ENCODE measurements at regions not wholly inside any gene's neighbourhood (a gene's known extent, or its start where the extent isn't known, plus 50 kb on each side); places are given as distances from the start of the nearest gene placed in this dataset.

GRCh38 chrX:94107981-94108380, 434.0 kb downstream of the FAM133A start:
- WGBS: 44% methylated on average over 3 of the region's 3 CpGs
- Histone ChIP-seq H3K4me1 (ENCODE audit: control insufficient read depth in 2 of 2, insufficient read depth in 2 of 2, low read length in 2 of 2) (no peaks in the 10 kb centered on the region), H3K27me3 (ENCODE audit: control insufficient read depth in 2 of 2, insufficient read depth in 1 of 2, low read length in 1 of 2) (no peaks in the 10 kb centered on the region), H3K27ac (ENCODE audit: low read depth in 1 of 2, low read length in 1 of 2) (no peak overlapping the region), H3K36me3 (ENCODE audit: control insufficient read depth in 2 of 2, insufficient read depth in 2 of 2, low read length in 1 of 2) (no peaks in the 10 kb centered on the region), H3K4me3 (ENCODE audit: low read length in 2 of 2) (no peak overlapping the region), H3K9me3 (ENCODE audit: control insufficient read depth in 2 of 2, insufficient read depth in 1 of 2, low read length in 1 of 2) (no peaks in the 10 kb centered on the region)
- no peak for DNase-seq (ENCODE audit: low read depth in 6 of 9, low spot score in 9 of 9)

- 81% methylated on average over 2 of the region's 2 CpGs for WGBS
- Histone ChIP-seq H3K9me3 (ENCODE audit: control insufficient read depth in 2 of 2, insufficient read depth in 1 of 2, low read length in 1 of 2) (no peaks in the 10 kb centered on the region), H3K36me3 (ENCODE audit: control insufficient read depth in 2 of 2, insufficient read depth in 2 of 2, low read length in 1 of 2) (no peaks in the 10 kb centered on the region), H3K4me1 (ENCODE audit: control insufficient read depth in 2 of 2, insufficient read depth in 2 of 2, low read length in 2 of 2) (no peaks in the 10 kb centered on the region), H3K4me3 (ENCODE audit: low read length in 2 of 2) (no peak overlapping the region), H3K27me3 (ENCODE audit: control insufficient read depth in 2 of 2, insufficient read depth in 1 of 2, low read length in 1 of 2) (no peaks in the 10 kb centered on the region), H3K27ac (ENCODE audit: low read depth in 1 of 2, low read length in 1 of 2) (no peak overlapping the region)
- no peak for DNase-seq (ENCODE audit: low read depth in 6 of 9, low spot score in 9 of 9)
Observed at GRCh38 chrX:94114362-94114761, 440.4 kb downstream of the FAM133A start.

GRCh38 chrX:94121799-94122198, 447.8 kb downstream of the FAM133A start:
- no peak overlapping the region for H3K27ac ChIP-seq (ENCODE audit: low read depth in 1 of 2, low read length in 1 of 2)
- H3K4me1 ChIP-seq (ENCODE audit: control insufficient read depth in 2 of 2, insufficient read depth in 2 of 2, low read length in 2 of 2): no peaks in the 10 kb centered on the region
- H3K9me3 ChIP-seq (ENCODE audit: control insufficient read depth in 2 of 2, insufficient read depth in 1 of 2, low read length in 1 of 2): no peaks in the 10 kb centered on the region
- no peak for DNase-seq (ENCODE audit: low read depth in 6 of 9, low spot score in 9 of 9)
- no peaks in the 10 kb centered on the region for H3K36me3 ChIP-seq (ENCODE audit: control insufficient read depth in 2 of 2, insufficient read depth in 2 of 2, low read length in 1 of 2)
- H3K27me3 ChIP-seq (ENCODE audit: control insufficient read depth in 2 of 2, insufficient read depth in 1 of 2, low read length in 1 of 2): no peaks in the 10 kb centered on the region
- H3K4me3 ChIP-seq (ENCODE audit: low read length in 2 of 2): no peak overlapping the region
- 84% methylated on average over 2 of the region's 2 CpGs for WGBS

GRCh38 chrX:94123062-94123461, 449.1 kb downstream of the FAM133A start:
- H3K4me1 ChIP-seq (ENCODE audit: control insufficient read depth in 2 of 2, insufficient read depth in 2 of 2, low read length in 2 of 2): no peaks in the 10 kb centered on the region
- H3K36me3 ChIP-seq (ENCODE audit: control insufficient read depth in 2 of 2, insufficient read depth in 2 of 2, low read length in 1 of 2): no peaks in the 10 kb centered on the region
- no peaks in the 10 kb centered on the region for H3K9me3 ChIP-seq (ENCODE audit: control insufficient read depth in 2 of 2, insufficient read depth in 1 of 2, low read length in 1 of 2)
- WGBS: 85% methylated on average over 2 of the region's 2 CpGs
- DNase-seq (ENCODE audit: low read depth in 6 of 9, low spot score in 9 of 9): no peak
- H3K27ac ChIP-seq (ENCODE audit: low read depth in 1 of 2, low read length in 1 of 2): no peak overlapping the region
- H3K4me3 ChIP-seq (ENCODE audit: low read length in 2 of 2): no peak overlapping the region
- H3K27me3 ChIP-seq (ENCODE audit: control insufficient read depth in 2 of 2, insufficient read depth in 1 of 2, low read length in 1 of 2): no peaks in the 10 kb centered on the region

GRCh38 chrX:94162971-94163370, 489.0 kb downstream of the FAM133A start:
- Histone ChIP-seq H3K36me3 (ENCODE audit: control insufficient read depth in 2 of 2, insufficient read depth in 2 of 2, low read length in 1 of 2) (no peaks in the 10 kb centered on the region), H3K4me1 (ENCODE audit: control insufficient read depth in 2 of 2, insufficient read depth in 2 of 2, low read length in 2 of 2) (no peaks in the 10 kb centered on the region), H3K9me3 (ENCODE audit: control insufficient read depth in 2 of 2, insufficient read depth in 1 of 2, low read length in 1 of 2) (no peaks in the 10 kb centered on the region), H3K4me3 (ENCODE audit: low read length in 2 of 2) (no peak overlapping the region), H3K27me3 (ENCODE audit: control insufficient read depth in 2 of 2, insufficient read depth in 1 of 2, low read length in 1 of 2) (no peaks in the 10 kb centered on the region), H3K27ac (ENCODE audit: low read depth in 1 of 2, low read length in 1 of 2) (no peak overlapping the region)
- WGBS: 83% methylated on average over 2 of the region's 2 CpGs
- DNase-seq (ENCODE audit: low read depth in 6 of 9, low spot score in 9 of 9): no peak

- no peaks in the 10 kb centered on the region for H3K9me3 ChIP-seq (ENCODE audit: control insufficient read depth in 2 of 2, insufficient read depth in 1 of 2, low read length in 1 of 2)
- H3K27ac ChIP-seq (ENCODE audit: low read depth in 1 of 2, low read length in 1 of 2): no peak overlapping the region
Observed at GRCh38 chrX:94178145-94178788, 504.3 kb downstream of the FAM133A start.

GRCh38 chrX:94204524-94204923, 530.5 kb downstream of the FAM133A start:
- no peaks in the 10 kb centered on the region for H3K36me3 ChIP-seq (ENCODE audit: control insufficient read depth in 2 of 2, insufficient read depth in 2 of 2, low read length in 1 of 2)
- WGBS: 47% methylated on average over 7 of the region's 7 CpGs
- H3K27me3 ChIP-seq (ENCODE audit: control insufficient read depth in 2 of 2, insufficient read depth in 1 of 2, low read length in 1 of 2): no peaks in the 10 kb centered on the region
- no peak overlapping the region for H3K27ac ChIP-seq (ENCODE audit: low read depth in 1 of 2, low read length in 1 of 2)
- H3K9me3 ChIP-seq (ENCODE audit: control insufficient read depth in 2 of 2, insufficient read depth in 1 of 2, low read length in 1 of 2): no peaks in the 10 kb centered on the region
- no peak overlapping the region for H3K4me3 ChIP-seq (ENCODE audit: low read length in 2 of 2)
- H3K4me1 ChIP-seq (ENCODE audit: control insufficient read depth in 2 of 2, insufficient read depth in 2 of 2, low read length in 2 of 2): no peaks in the 10 kb centered on the region
- DNase-seq (ENCODE audit: low read depth in 6 of 9, low spot score in 9 of 9): no peak

More at GRCh38 chrX:94178145-94178788, 504.3 kb downstream of the FAM133A start:
- H3K4me3 ChIP-seq (ENCODE audit: low read length in 2 of 2): no peak overlapping the region
- no peak for DNase-seq (ENCODE audit: low read depth in 6 of 9, low spot score in 9 of 9)
- H3K36me3 ChIP-seq (ENCODE audit: control insufficient read depth in 2 of 2, insufficient read depth in 2 of 2, low read length in 1 of 2): no peaks in the 10 kb centered on the region
- 75% methylated on average over 9 of the region's 9 CpGs for WGBS
- no peaks in the 10 kb centered on the region for H3K27me3 ChIP-seq (ENCODE audit: control insufficient read depth in 2 of 2, insufficient read depth in 1 of 2, low read length in 1 of 2)
- no peaks in the 10 kb centered on the region for H3K4me1 ChIP-seq (ENCODE audit: control insufficient read depth in 2 of 2, insufficient read depth in 2 of 2, low read length in 2 of 2)

GRCh38 chrX:94216738-94217137, 542.7 kb downstream of the FAM133A start:
- H3K9me3 ChIP-seq (ENCODE audit: control insufficient read depth in 2 of 2, insufficient read depth in 1 of 2, low read length in 1 of 2): no peaks in the 10 kb centered on the region
- DNase-seq (ENCODE audit: low read depth in 6 of 9, low spot score in 9 of 9): no peak
- H3K27me3 ChIP-seq (ENCODE audit: control insufficient read depth in 2 of 2, insufficient read depth in 1 of 2, low read length in 1 of 2): no peaks in the 10 kb centered on the region
- no peak overlapping the region for H3K27ac ChIP-seq (ENCODE audit: low read depth in 1 of 2, low read length in 1 of 2)
- WGBS: 59% methylated on average over 1 of the region's 1 CpG
- no peaks in the 10 kb centered on the region for H3K36me3 ChIP-seq (ENCODE audit: control insufficient read depth in 2 of 2, insufficient read depth in 2 of 2, low read length in 1 of 2)
- H3K4me1 ChIP-seq (ENCODE audit: control insufficient read depth in 2 of 2, insufficient read depth in 2 of 2, low read length in 2 of 2): no peaks in the 10 kb centered on the region
- no peak overlapping the region for H3K4me3 ChIP-seq (ENCODE audit: low read length in 2 of 2)

- H3K36me3 ChIP-seq (ENCODE audit: control insufficient read depth in 2 of 2, insufficient read depth in 2 of 2, low read length in 1 of 2): no peaks in the 10 kb centered on the region
- DNase-seq (ENCODE audit: low read depth in 6 of 9, low spot score in 9 of 9): no peak
- H3K9me3 ChIP-seq (ENCODE audit: control insufficient read depth in 2 of 2, insufficient read depth in 1 of 2, low read length in 1 of 2): peaks cover 0 to 5% of the 10 kb centered on the region in 2 donors
- no peak overlapping the region for H3K4me3 ChIP-seq (ENCODE audit: low read length in 2 of 2)
- no peak overlapping the region for H3K27ac ChIP-seq (ENCODE audit: low read depth in 1 of 2, low read length in 1 of 2)
- no peaks in the 10 kb centered on the region for H3K27me3 ChIP-seq (ENCODE audit: control insufficient read depth in 2 of 2, insufficient read depth in 1 of 2, low read length in 1 of 2)
- H3K4me1 ChIP-seq (ENCODE audit: control insufficient read depth in 2 of 2, insufficient read depth in 2 of 2, low read length in 2 of 2): no peaks in the 10 kb centered on the region
- 90% methylated on average over 2 of the region's 2 CpGs for WGBS
Observed at GRCh38 chrX:94252211-94252610, 578.2 kb downstream of the FAM133A start.
